GM12878 (cell line): ENCODE measurements at regions not wholly inside any gene's neighbourhood (a gene's known extent, or its start where the extent isn't known, plus 50 kb on each side); places are given as distances from the start of the nearest gene placed in this dataset.
A peak's percentile ranks its signal among the peaks of the same experiment; 100 is the strongest.

Experiments used
- ATAC-seq: fragments of 200-7000 bp; cut with Tn5 transposase; 3 replicates; pipeline ENCODE4 v1.9.1; 2020; ENCODE audit warnings: mild to moderate bottlenecking, moderate library complexity
- BruUV-seq: library from RNA; stranded (reverse); fragments of 400-500 nt; replicated peaks from 2 replicates; lab custom pipeline; 2021; lab: Mats Ljungman, UMichigan
- CTCF ChIA-PET: fragments of 300-600 bp; sonication (Branson Sonifier 250); formaldehyde crosslinking; extraction: SDS; loops from one replicate; lab custom pipeline; 2021; ENCODE audit warnings: inconsistent platforms; lab: Yijun Ruan, JAX
- POLR2A ChIA-PET: fragments of 350-600 bp; formaldehyde crosslinking; extraction: SDS; loops from one replicate; lab custom pipeline; 2021; ENCODE audit warnings: inconsistent platforms; lab: Charles Lee
- RAD21 ChIA-PET: fragments of 300-600 bp; sonication (Branson Sonifier 250); formaldehyde crosslinking; loops from one replicate; lab custom pipeline; 2023; ENCODE audit warnings: antibody characterized with exemption; ENCODE audit not compliant: unreplicated experiment; lab: Charles Lee
- SMC1A ChIA-PET: fragments of 300-600 bp; sonication (Branson Sonifier 250); formaldehyde crosslinking; loops from one replicate; lab custom pipeline; 2023; ENCODE audit not compliant: unreplicated experiment, uncharacterized antibody; lab: Charles Lee
- DNase-seq: peaks from one replicate; pipeline ENCODE4 v3.0.0-alpha.2; 2011; ENCODE audit warnings: low read depth, low spot score
- FAIRE-seq: peaks from 3 replicates; lab custom pipeline; 2011; peaks lifted over from hg19 to GRCh38; lab: Jason Lieb, UNC
- H2AFZ ChIP-seq: 2 replicates; pipeline ENCODE4 v1.6.0; 2011; ENCODE audit warnings: low read depth, low read length, control low read depth; ENCODE audit not compliant: control insufficient read depth
- H3K27ac ChIP-seq: 2 replicates; pipeline ENCODE4 v1.5.1; 2011; ENCODE audit warnings: control low read depth; ENCODE audit not compliant: control insufficient read depth, insufficient read depth
- H3K27me3 ChIP-seq, 2 experiments: replicated peaks in 1 of 2; 2 replicates each; pipeline versions ENCODE4 v1.6.0 to v1.6.1; 2011; ENCODE audit warnings: low read length in 1 of 2; ENCODE audit not compliant: control insufficient read depth in 2 of 2, insufficient read depth in 2 of 2
- H3K36me3 ChIP-seq, 2 experiments: 2 replicates each; pipeline ENCODE4 v1.5.1; 2011; ENCODE audit warnings: low read length in 1 of 2; ENCODE audit not compliant: control insufficient read depth in 2 of 2, insufficient read depth in 2 of 2
- H3K4me1 ChIP-seq: 2 replicates; pipeline ENCODE4 v1.6.1; 2011; ENCODE audit warnings: mild to moderate bottlenecking, low read length, moderate library complexity, mixed read lengths; ENCODE audit not compliant: control insufficient read depth, insufficient read depth
- H3K4me2 ChIP-seq: 2 replicates; pipeline ENCODE4 v1.6.0; 2011; ENCODE audit warnings: control low read depth; ENCODE audit not compliant: control insufficient read depth, insufficient read depth
- H3K4me3 ChIP-seq: fragments of 200-600 bp; sonication (generic); 2 replicates; pipeline ENCODE4 v1.5.1; 2016
- H3K79me2 ChIP-seq: 2 replicates; pipeline ENCODE4 v1.6.0; 2011; ENCODE audit warnings: low read length; ENCODE audit not compliant: control insufficient read depth, insufficient read depth
- H3K9ac ChIP-seq: 2 replicates; pipeline ENCODE4 v1.8.0; 2011; ENCODE audit warnings: low read length, control low read depth, mixed read lengths; ENCODE audit not compliant: control insufficient read depth, insufficient read depth
- H3K9me3 ChIP-seq: replicated peaks from 3 replicates; pipeline ENCODE4 v1.5.1; 2011; ENCODE audit warnings: mild to moderate bottlenecking, low read length; ENCODE audit not compliant: control insufficient read depth, insufficient read depth
- H4K20me1 ChIP-seq: 2 replicates; pipeline ENCODE4 v1.6.0; 2011; ENCODE audit not compliant: control insufficient read depth, insufficient read depth
- ASH2L ChIP-seq: fragments of 300-600, 200-600 bp; sonication (generic); IDR thresholded peaks from 2 replicates; pipeline ENCODE4 v1.6.1; 2017; ENCODE audit warnings: low read depth, mild to moderate bottlenecking, borderline replicate concordance
- EGR1 ChIP-seq, 2 experiments: IDR thresholded peaks; 1 replicate in 1 of 2; 2 replicates in 1 of 2; pipeline ENCODE4 v1.6.1; 2011 to 2012; ENCODE audit warnings: low read depth in 2 of 2, low read length in 2 of 2, borderline replicate concordance in 1 of 2, mild to moderate bottlenecking in 1 of 2, moderate library complexity in 1 of 2
- ELK1 ChIP-seq: IDR thresholded peaks from 2 replicates; pipeline ENCODE4 v1.6.1; 2012; ENCODE audit warnings: low read depth, low read length, improper control_type of control experiment
- ETV6 ChIP-seq, 2 experiments: fragments of 450-650 bp in 1 of 2; IDR thresholded peaks in 1 of 2; conservative IDR thresholded peaks in 1 of 2; 2 replicates each; pipeline ENCODE4 v1.6.1; 2014; ENCODE audit warnings: antibody characterized with exemption in 1 of 2, borderline replicate concordance in 1 of 2, low read depth in 1 of 2, mild to moderate bottlenecking in 1 of 2, moderate library complexity in 1 of 2
- LARP7 ChIP-seq: fragments of 450-650 bp; IDR thresholded peaks from 2 replicates; pipeline ENCODE4 v1.6.1; 2017; ENCODE audit warnings: mild to moderate bottlenecking
- MYB ChIP-seq: fragments of 150-350 bp; IDR thresholded peaks from 2 replicates; pipeline ENCODE4 v1.6.1; 2014; ENCODE audit warnings: mild to moderate bottlenecking, low read depth, low read length, borderline replicate concordance
- RAD21 ChIP-seq: IDR thresholded peaks from 2 replicates; pipeline ENCODE4 v1.6.1; 2011; ENCODE audit warnings: mild to moderate bottlenecking, low read depth, low read length, moderate library complexity; ENCODE audit not compliant: insufficient read depth
- RELA ChIP-seq: fragments of 450-650 bp; IDR thresholded peaks from 2 replicates; pipeline ENCODE4 v1.8.0; 2014; ENCODE audit warnings: borderline replicate concordance; ENCODE audit not compliant: partially characterized antibody
- RFX5 ChIP-seq: IDR thresholded peaks from 2 replicates; pipeline ENCODE4 v1.6.1; 2011; ENCODE audit warnings: low read depth, low read length, improper control_type of control experiment
- SMC3 ChIP-seq: IDR thresholded peaks from 2 replicates; pipeline ENCODE4 v1.6.1; 2011; ENCODE audit warnings: low read length, improper control_type of control experiment, borderline replicate concordance
- STAT1 ChIP-seq: fragments of 450-650 bp; conservative IDR thresholded peaks from 2 replicates; pipeline ENCODE4 v1.6.1; 2014; ENCODE audit warnings: antibody characterized with exemption, mild to moderate bottlenecking
- STAT3 ChIP-seq: IDR thresholded peaks from 2 replicates; pipeline ENCODE4 v1.6.1; 2011; ENCODE audit warnings: low read depth, low read length, improper control_type of control experiment
- TCF3 ChIP-seq: IDR thresholded peaks from 2 replicates; pipeline ENCODE4 v1.6.1; 2012; ENCODE audit warnings: low read depth, mild to moderate bottlenecking, low read length, borderline replicate concordance; ENCODE audit not compliant: insufficient read depth
- USF1 ChIP-seq: IDR thresholded peaks from 2 replicates; pipeline ENCODE4 v1.6.1; 2011; ENCODE audit warnings: borderline replicate concordance, low read depth, mild to moderate bottlenecking, moderate library complexity, mixed read lengths, low read length; ENCODE audit not compliant: insufficient read depth; ENCODE audit errors: extremely low read length
- USF2 ChIP-seq: IDR thresholded peaks from 2 replicates; pipeline ENCODE4 v1.6.1; 2011; ENCODE audit warnings: low read depth, low read length, improper control_type of control experiment, borderline replicate concordance
- ZBTB40 ChIP-seq: fragments of 450-650 bp; IDR thresholded peaks from 2 replicates; pipeline ENCODE4 v1.6.1; 2016; ENCODE audit warnings: mild to moderate bottlenecking, moderate library complexity, borderline replicate concordance
- ZNF274 ChIP-seq: IDR thresholded peaks from one replicate; pipeline ENCODE4 v1.8.0; 2011; ENCODE audit not compliant: insufficient read length, insufficient read depth
- WGBS: methylation state at CpG from one replicate; pipeline ENCODE4 v1.1.6; 2016; ENCODE audit warnings: low lambda C conversion rate; ENCODE audit not compliant: insufficient replicate concordance, insufficient coverage; ENCODE audit errors: missing lambda C conversion rate; 5-methylcytosine and 5-hydroxymethylcytosine counted together
- in situ Hi-C: fragments of 300-500 bp; cut with MboI; formaldehyde crosslinking; loops from 9 replicates; pipeline ENCODE4 v1.14.3; 2018; ENCODE audit warnings: mixed read lengths
- intact Hi-C: fragments of 100-400 bp; cut with micrococcal nuclease; formaldehyde crosslinking; loops from one replicate; pipeline ENCODE4 v1.14.2; 2022; ENCODE audit not compliant: unreplicated experiment

GRCh38 chr11:71383461-71383860 lies 64.7 kb downstream of the DHCR7 start:
- FAIRE-seq, result peak; percentile 84
- Histone ChIP-seq H3K4me1 (peaks cover 23% of the 10 kb centered on the region), H3K9ac (no peak overlapping the region), H3K27ac (no peak overlapping the region), H3K79me2 (no peaks in the 10 kb centered on the region), H4K20me1 (no peaks in the 10 kb centered on the region), H3K9me3 (no peaks in the 10 kb centered on the region; the same call in 1 of the 3 replicates), H3K27me3 (no peaks in the 10 kb centered on the region), H3K4me3 (no peak overlapping the region), H3K36me3 (no peaks in the 10 kb centered on the region), H3K4me2 (no peak overlapping the region), H2AFZ (no peak overlapping the region)
- in situ Hi-C loops, result no loop called here
- DNase-seq, result peak; percentile 62
- SMC1A ChIA-PET, result interaction anchor here (1.5 kb wide), 1 partner anchor 9 kb away, joined by 4 read pairs; no protein-coding TSS in a partner anchor
- RAD21 ChIA-PET, result interaction anchor here (0.8 to 2.2 kb wide), 2 partner anchors 9 to 36 kb away, joined by 4 to 9 read pairs; no protein-coding TSS in a partner anchor
- no TSS peak for BruUV-seq
- WGBS, result 0% methylated on average over 1 of the region's 1 CpG
- CTCF ChIA-PET, result interaction anchor here (1.7 kb wide), 1 partner anchor 11 kb away, joined by 7 read pairs; no protein-coding TSS in a partner anchor
- POLR2A ChIA-PET, result no interaction called here
- intact Hi-C loops, result no loop called here
- peak; percentile 92 for ATAC-seq
- no peak for TF ChIP-seq ELK1
- TF ChIP-seq LARP7, result no peak
- no peak for TF ChIP-seq ZBTB40
- TF ChIP-seq USF1, result no peak
- TF ChIP-seq MYB, result no peak
- TF ChIP-seq TCF3, result peak; percentile 75
- TF ChIP-seq USF2, result no peak
- no peak for TF ChIP-seq SMC3
- TF ChIP-seq ZNF274, result no peak
- TF ChIP-seq STAT1, result no peak
- peak in 1 of 2 experiments; percentile 39; a peak in 1 of 4 replicates for TF ChIP-seq ETV6 (conservative IDR thresholded peaks at IDR 0.05 in 1 of 2, IDR thresholded peaks at IDR 0.05 in 1 of 2; ENCODE audit: borderline replicate concordance in 1 of 2, low read depth in 1 of 2)
- TF ChIP-seq ASH2L, result no peak
- TF ChIP-seq RAD21, result no peak
- TF ChIP-seq RELA, result no peak
- TF ChIP-seq STAT3, result no peak
- no peak for TF ChIP-seq EGR1 (IDR thresholded peaks at IDR 0.05; ENCODE audit: borderline replicate concordance in 1 of 2, low read depth in 2 of 2, low read length in 2 of 2)
- no peak for TF ChIP-seq RFX5
